NCI-H1105 treated with DMSO at 0.1 percent for 48 hours (cell line): ENCODE measurements at regions not wholly inside any gene's neighbourhood (a gene's known extent, or its start where the extent isn't known, plus 50 kb on each side); places are given as distances from the start of the nearest gene placed in this dataset.

Experiments used
- DNase-seq: peaks from one replicate; lab custom pipeline; 2025; lab: John Stamatoyannopoulos, UW

DNA sequence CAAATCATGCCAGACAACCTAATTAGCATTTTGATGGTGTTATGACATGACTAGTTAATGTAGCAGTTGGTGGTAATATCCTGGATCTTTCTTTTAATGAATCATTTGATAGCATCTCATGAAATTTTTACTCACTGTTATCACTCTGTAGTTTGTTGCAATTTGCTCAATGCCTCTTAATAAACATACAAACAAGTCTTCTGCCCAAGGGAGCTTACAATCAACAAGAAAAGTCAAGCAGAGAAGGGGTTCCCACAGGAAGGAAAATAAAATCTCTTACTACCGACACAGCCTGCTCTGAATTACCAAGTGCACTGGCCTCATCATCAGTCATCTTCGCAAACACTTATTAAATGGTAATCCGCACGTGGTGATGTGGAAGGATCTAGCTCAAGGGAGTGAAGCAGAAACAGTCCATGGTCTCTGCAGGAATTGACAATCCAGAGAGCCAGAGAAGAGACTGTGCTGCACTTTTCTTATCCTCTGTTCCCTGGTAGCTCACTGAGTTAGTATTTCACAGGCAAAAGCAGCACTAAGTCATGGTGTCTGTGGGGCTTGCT is 263.5 kb downstream of the EPHA4 start:
- no peak for DNase-seq

DNA sequence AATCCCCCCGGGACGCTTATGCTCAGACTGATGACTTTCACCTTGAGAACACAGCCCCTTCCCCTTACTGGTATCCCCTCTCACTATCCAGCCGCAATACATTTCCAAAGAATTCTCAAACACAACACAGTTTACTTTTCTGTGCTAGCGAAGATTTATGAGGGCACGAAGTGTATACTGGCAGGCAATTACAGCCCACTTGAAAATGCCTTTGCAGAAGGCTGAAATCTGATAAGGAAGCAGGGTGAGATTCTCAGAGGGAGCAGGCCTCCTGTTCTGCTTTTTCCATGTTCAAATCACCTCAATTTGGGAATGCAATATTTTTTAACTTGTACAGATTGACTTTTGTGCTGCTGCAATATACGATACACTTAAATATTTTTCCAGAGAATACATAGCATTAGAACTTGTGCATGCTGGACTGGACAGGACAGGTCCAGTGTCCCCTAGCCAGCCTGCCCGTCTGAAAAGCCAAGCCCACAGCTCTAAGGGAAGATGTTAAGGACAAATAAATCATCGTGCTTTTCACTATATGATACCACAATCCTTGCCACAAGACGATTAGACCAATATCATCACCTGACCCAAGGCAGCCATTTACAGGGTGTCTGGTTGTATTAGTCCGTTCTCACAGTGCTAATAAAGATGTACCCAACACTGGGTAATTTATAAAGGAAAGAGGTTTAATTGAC is 262.1 kb downstream of the EPHA4 start:
- no peak for DNase-seq

DNA sequence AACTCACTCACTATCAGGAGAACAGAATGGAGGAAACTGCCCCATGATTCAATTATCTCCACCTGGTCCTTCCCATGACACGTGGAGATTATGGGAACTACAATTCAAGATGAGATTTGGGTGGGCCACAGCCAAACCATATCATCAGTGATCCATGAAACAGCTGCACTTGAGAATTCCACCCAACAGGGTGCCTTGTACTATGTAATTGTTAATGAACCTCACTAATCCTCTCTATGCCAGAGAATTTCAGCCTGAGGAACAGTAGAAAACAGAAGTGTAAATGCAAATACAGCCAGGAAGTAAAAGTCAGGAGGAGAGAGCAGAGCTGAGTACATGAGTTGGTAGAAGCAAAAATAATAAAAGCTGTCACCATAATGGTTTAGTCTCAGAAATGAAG is 261.4 kb downstream of the EPHA4 start:
- no peak for DNase-seq

DNA sequence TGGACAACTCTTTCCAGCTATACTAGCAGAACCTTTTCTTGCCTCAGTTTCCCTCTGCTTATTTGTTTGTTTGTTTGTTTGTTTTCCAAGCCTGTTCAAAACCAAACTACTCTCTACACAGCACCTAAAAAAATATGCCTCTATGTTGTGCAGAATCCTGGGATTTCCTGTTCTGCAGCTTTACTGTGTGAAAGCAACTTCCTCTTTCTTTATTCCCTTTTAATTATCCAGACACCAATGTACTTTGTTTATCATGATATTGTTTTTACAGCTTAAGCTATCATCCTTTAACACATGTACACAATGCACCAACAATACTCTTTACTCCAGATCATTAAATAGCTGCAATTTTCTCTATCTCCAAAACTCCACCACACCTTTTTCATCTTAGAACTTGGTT is 259.5 kb downstream of the EPHA4 start:
- no peak for DNase-seq

DNA sequence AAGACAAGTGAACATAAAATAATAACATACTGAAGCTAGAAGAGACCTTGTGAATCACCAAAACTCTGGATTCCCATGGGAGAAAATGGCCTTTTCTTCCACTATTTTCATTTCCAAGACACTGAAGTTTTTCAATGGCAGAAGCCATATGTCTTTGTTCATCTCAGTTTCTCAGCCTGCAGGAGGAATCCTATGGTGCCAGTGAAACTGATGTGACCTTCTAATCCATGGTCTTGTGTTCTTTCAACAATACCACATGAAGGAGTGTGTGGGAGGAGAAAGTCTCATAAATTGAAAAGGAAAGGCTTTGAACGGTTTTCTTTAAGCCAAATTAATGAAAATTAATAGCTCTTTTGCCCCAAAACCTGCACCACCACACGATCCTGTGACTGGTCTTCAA is 257.3 kb downstream of the EPHA4 start:
- no peak for DNase-seq

DNA sequence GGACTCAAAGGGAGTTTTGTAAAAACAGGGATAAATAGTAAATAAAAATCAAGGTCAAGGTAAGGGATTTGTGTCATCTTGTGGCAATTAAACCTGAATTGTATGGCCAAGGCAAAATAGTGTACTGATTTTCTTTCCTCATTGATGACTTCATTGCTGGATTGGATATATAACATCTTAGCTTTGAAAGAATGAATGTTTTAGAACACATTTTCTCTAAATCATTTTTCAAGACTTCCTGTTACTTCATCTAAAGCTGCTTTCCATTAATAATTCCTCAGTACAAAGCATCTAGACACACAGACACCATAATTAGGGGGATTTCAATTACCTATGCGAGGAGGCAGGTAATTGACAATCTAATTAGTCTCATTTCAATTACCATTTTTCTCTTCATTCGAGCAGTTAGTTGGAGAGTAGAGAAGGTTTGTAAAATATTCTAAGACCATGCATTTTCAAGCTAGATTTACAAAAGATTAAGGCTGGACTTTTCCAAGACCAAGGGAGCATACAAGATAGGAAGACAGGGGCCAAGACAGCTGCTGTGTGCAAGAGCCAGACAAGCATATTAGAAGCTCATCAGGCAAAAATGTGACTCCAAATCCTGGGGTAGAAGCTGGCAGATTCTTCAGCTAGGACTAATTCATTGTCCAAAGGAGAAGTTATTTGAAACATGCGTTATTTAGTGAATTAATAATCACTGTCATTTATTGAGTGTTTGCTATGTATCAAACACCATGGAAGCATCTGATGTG is 253.6 kb downstream of the EPHA4 start:
- DNase-seq: peak; percentile 39

DNA sequence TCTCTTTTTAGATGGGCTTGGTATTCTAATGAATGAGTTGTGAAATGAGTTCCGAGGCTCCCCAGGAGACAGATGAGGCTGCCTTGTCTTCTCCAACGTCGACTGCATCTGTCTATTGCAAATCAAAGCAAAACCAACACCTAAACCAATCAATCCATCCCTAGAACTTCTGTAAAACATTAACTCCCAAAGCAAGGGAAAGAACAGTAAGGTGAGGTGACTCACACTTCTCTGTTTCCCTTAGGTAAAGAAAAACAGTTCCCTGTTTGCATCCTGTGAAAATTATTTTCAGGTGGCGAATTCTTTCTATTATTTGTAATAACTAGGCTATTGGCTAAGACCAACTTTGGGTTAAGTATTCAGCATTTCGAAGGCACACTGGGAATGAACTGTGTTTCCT is 249.4 kb downstream of the EPHA4 start:
- no peak for DNase-seq

DNA sequence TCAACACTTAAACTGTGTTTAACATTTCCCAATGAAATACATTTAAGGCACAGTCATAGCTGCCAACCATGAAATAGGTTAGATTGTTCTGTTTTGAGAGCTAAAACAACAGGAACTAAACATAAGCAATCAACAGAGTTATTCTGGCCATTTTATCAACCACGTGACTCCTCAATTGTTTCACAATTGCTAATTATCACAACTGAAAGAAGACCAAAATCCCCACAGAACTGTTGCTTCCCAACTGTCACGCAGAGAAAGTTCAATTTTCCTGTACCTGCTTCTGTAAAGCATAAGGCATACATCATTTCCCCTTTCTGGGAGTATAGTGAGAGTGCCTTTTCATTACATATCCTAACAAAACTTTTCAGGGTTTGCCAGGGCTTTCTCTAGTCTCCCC is 248.6 kb downstream of the EPHA4 start:
- DNase-seq: no peak

DNA sequence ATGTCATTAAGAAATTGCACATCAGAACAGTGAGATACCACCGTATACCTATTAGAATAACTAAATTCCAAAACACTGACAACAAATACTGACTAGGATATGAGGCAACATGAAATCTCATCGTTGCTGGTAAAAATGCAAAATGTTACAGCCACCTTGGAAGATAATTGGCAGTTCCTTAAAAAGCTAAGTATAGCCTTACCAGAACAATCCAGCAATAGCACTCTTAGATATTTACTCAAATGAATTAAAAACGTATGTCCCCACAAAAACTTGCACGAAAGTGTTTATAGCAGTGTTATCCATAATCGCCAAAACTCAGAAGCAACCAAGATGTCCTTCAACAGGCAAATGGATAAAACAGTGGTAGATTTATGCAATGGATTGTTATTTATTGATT is 241.7 kb downstream of the EPHA4 start:
- no peak for DNase-seq

DNA sequence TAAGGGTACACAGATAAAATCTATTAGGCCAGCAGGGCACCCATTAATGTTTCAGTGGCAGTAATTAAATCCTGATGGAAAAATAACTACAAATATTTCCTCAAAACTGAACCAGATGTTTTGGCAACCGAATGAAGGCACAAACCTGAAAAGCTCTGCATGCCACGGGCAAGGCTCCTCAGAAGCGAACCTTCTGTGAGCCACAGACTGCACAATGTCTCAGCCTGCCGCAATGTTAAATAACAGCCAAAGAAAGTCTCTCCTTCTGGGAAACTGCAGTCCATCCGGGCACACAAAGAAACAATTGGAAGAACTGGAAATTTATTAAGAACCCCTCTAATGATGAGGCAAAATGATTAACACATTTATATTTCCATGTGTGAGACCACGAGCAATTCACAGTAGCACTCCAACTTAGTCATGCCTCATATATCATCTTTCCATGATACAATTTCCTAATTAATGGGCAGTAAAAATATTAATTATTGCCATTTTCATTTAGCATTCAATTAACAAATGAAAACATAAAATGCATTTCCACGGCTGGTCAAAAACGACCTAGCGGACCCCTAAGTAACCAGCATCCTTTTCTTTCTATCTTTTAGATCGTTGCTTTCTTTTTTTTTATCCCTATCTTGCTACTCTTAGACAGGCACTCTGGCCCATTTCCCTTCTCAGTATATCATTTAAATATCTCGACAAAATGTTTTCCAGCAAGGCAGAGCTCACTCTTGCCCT is 237.5 kb downstream of the EPHA4 start:
- DNase-seq: no peak

DNA sequence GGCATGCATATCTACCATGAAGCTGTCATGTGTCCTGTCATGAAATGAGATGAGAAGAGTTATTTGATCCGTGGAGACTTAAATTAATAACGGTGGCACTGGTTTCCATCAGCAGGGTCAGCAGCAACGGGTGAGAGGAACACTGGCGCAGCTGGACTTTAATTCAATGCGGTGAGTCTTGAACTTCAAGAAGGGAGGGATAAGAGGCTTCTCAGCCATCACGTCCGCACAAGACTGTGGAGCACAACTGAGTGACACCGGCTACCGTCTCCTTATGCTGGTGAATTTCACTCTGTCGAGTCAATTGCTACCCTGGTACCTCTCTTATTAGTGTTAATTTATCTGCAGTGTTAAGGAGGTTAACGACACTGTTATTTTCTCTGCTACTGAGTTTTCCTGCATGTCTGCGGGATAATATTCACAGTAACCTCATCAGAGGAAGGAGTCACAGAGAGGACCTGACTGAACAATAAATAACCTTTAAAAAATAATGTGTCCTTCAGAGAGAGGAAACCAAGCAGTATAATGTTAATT is 236.8 kb downstream of the EPHA4 start:
- no peak for DNase-seq

DNA sequence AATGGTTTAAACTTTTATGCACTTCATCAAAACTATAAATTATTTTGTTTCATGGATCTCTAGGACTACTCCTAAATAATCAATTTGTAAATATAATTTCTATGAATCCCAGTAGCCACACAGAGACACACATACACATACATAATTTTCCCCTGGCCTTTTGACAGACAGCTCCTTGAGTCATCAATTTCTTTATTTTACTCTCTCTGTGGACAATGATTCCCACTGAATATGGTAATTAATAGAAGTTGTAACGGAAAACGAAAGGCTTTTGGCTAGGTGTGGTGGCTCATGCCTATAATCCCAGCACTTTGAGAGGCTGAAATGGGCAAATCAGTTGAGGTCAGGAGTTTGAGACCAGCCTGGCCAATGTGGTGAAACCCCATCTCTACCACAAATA is 235.1 kb downstream of the EPHA4 start:
- no peak for DNase-seq

DNA sequence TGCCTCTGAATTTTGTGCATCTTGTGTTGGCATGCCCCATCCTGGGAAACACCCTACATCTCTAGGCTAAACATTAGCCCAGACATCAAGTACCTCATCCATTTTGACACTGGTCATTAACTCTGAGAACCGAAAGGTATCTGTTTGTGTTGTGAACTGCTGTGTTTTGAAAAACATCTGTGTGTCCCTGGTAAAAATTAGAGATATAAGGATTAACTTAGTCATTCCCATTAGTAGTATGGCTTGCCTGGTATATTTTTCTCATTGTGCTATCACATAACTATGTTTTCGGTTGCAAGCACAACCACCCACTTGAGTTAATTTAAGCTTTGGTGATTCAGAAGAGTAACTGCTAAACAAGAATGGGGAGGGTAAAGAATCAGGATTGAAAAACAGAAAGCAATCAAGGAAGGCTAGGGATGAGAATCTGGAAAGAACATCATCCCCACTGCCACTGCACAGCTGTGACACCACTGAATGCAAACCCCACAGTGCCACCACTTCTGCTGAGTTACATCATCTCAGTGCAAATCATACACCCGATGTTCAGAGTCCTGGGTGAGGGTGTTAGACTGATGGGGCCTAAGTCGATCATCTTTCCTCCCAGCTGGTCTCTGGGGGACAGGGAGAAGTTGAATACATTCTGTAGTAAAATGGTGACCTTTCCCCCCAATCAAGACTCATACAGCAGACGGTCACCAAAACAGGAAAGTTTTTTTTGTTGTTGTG is 234.0 kb downstream of the EPHA4 start:
- DNase-seq: no peak

DNA sequence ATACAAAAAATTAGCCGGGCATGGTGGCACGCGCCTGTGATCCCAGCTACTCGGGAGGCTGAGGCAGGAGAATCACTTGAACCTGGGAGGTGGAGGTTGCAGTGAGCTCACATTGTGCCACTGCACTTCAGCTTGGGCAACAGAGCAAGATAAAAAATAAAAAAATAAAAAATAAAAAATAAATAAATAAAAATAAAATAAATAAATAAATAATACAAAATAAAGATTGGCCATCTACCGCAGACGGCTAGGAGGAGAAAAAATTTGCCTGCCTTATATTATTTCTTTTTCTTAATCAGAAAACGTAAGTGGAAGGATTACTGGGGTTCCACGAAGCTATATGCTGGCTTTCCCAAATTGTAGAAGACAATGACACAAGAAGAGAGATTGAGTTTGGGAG is 229.7 kb downstream of the EPHA4 start:
- no peak for DNase-seq

DNA sequence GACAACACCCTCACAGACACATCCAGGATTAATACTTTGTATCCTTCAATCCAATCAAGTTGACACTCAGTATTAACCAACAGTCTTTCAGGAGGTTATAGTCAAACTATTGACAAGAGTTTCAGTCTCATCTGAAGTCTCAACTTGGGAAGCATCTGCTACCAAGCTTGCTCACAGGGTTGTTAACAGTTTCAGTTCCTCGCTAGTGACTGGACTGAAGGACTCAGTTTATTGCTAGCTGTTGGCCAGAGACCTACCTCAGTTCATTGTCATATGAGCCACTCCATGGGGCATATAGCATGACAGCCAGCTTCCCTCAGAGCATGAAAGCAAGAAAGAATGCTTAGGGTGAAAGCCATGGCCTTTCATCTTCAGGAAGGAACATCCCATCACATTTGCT is 228.6 kb downstream of the EPHA4 start:
- DNase-seq: no peak

DNA sequence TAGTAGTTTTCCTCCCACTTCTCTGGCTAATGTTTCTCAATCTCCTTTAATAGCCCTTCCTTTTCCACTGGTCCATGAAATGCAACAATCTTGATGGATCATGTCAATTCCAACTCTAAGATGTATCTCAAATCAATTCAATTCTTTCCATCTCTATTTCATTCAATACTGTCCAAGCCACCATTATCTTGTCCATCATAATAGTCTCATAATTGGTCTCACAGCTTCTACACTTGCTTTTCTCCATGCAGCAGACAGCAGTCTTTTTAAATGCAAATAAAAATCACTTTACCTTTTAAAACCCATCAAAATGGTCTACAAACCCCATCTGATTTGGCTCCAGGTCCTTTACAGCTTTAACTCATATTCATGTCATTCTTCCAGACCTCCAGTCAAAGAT is 226.6 kb downstream of the EPHA4 start:
- no peak for DNase-seq

DNA sequence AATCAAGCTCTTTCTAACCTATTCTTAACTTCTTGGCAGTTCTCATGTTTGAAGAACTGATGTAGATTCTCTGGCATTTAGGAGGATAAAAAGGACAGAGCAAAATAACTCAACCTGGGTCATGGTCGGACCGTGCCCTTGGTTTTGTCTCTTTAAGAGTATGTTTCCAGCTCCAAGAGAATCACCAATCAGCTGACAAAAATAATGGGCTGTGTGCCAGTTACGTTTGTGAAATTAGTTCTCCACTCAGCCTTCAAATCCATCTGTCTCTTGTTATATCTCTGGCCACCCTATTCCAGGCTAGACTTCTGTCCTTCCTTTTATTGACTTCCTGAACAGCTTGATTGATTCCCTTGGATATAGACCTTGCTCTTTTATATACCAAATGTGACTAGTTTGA is 225.7 kb downstream of the EPHA4 start:
- DNase-seq: no peak

DNA sequence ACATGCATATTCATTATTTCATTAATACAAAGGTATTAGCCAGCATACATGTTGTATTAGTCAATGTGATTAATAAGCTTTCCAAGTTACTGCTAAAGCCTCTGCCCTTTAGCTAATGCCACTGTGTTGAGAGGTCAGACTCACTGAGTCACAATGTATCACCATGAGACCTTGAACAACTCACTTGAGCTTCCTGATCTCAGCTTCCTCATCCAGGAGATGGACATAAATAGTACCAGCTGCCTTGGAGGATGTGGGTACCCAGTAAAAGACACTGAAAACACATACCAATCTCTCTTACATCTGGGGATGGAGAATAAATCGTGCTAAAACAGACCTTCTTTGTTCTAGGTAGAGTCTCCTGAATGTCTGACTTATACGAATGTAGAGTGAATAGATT is 224.6 kb downstream of the EPHA4 start:
- no peak for DNase-seq

DNA sequence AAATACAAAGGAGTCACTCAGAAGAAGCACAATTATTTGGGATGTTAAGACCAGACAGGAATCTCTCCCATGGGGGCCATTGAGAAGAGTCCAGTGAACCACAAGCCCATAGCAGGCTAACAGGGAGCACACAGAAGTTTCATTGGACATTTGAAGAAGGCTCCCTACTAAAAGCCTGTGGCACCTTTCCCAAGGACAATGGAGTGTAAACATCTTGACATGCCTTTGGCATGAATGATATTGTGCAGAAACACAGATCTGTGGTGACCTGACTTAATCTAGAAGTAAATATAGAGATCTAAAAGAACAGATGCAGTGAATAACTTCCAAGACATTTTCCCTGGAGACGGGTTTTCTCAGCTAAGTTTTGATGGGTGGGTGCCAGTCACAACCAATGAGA is 221.5 kb downstream of the EPHA4 start:
- no peak for DNase-seq

DNA sequence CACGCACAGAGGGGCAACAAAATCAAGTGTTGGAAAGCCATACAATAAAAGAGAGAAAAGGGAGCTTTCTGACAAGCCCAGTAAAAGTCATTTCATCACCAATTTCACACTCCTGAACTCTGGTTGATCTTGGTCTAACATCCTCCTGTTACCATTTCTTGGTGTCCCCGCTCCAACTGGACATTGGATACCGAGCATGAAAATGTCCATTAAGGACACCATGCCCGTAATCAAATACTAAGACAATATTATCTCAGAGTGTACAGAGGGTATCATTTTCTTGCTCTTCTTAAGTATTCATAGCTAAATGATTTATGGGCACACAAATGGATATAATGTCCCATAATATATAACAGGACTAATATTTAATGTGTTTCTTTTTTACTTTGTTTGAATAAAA is 218.9 kb downstream of the EPHA4 start:
- DNase-seq: no peak

DNA sequence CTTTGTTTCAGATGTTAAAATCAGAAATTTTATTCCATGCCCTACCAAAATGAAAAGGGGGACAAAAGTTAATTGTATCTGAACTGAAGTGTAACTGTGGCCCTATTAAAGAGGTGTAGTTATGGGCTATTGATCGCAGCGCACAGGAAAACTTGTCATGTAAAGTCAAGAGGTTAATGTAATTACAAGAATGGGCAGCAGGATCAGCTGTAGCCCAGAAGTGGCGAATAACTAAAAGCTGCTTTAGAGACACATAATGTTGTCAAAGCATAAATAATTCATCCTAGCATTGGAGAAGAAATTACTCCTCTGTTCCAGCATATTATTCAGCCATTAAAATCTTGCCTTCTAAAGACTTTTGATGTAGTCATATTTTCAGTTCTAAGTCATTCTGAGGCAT is 211.8 kb downstream of the EPHA4 start:
- DNase-seq: no peak

DNA sequence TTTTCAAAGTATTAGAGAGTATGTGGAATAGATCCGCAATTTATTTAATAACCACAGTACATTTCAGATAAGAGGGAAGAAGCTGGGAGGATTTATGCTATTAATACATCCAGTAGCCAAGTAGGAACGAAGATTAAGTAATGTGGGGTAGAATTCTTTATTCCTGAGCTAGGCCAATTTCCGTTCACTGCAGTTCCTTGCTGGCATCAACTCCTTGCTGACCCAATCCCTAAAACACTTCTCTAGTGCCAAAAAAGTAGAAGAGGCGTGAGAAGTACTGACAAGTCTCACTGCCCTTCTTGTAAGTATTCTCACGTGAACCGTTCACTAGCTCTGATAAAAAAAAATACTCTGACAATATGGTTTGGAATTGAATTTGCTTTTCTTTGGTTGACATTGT is 211.4 kb downstream of the EPHA4 start:
- no peak for DNase-seq
